ENCODE measurements at regions not wholly inside any gene's neighbourhood (a gene's known extent, or its start where the extent isn't known, plus 50 kb on each side); places are given as distances from the start of the nearest gene placed in this dataset.

DNA sequence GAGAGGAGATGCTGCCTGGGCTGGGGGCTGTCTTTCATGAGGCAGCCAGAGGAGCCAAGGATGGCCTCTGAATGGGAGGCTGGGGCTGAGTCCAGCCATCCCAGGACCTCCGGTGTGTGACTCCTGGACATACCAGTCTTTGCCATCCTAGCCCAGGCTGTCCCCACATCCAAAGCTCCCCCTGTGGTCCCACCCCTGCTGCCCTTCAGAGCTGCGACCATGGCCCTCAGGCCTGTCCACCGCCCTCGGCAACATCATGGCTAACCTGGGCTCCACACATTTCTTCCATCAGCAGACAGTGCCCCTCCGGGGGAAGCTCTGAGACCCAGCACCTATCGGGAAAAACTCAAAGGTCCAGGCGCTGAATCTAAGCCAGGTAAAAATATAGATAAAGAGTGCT, 324.4 kb downstream of the MN1 start:
- no peak for DNase-seq (ENCODE audit: low read depth in 2 of 3, low spot score in 1 of 3)

DNA sequence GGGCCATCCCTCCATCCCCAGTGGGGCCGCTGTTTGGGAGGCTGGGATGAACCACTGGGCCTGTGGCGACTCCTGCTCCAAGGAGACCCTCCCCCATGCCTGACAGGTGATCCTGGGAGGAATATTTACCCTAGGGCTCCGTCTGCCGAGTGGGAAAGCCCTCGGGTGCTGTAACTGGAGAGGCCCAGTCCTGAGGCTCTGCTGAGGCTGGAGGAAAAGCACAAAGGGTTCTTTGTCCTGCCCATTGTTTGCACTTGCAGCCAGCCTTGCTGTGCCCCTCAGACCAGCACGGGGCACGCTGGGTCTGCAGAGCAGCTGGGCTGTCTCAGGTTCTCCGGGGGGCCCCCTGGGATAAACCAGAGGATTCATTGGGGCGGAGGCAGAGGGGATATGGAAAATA, 321.1 kb downstream of the MN1 start:
- no peak for DNase-seq (ENCODE audit: low read depth in 2 of 3, low spot score in 1 of 3)

DNA sequence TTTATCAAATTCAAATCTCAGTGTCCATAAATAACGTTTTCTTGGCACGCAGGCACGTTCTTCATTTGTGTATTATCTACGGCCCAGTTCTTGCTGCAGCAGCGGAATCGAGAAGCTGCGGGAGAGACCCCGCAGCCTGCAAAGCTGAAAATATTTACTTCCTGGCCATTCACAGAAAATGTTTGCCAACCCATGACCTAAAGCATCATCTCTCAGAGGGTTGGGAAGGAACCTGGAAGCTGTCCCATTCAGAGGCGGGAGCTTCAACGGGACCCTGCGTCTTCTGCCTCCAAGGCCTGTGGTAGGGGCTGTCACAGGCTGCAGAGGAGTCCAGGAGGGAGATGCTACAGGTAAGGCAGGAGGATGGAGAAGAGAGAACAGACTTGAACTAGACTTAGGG, 319.2 kb downstream of the MN1 start:
- no peak for DNase-seq (ENCODE audit: low read depth in 2 of 3, low spot score in 1 of 3)

DNA sequence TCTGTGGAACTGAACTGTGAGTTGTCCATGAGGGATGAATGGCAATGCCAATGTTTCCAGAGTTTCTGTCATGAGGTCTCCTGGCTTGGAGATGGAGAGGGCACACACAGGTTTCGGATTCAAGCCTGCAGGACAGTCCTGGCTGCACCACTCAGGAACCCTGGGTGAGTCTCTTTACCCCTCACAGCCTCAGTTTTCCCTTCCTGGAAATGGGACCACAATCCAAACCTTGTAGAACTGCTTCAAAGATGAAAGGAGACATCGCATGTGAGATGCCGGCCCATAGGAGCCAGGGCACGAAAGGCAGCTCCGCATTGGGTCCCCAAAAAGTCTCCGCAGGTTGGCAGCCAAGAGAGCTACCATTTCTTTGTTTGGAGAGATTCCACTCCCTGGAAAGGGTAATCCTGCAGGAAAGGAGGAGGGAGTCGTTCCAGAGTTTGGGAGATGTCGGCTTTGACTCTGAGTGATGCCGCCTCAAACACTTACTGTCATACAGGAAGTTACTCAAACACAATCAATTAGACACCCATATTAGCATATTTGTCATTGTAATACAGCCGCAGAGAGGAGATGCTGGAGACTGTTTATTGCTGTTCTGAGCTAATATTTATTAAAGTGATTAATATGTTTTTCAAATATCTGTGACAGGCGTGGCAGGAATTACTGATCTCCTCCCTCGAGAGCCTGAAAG, 318.3 kb downstream of the MN1 start:
- DNase-seq (ENCODE audit: low read depth in 2 of 3, low spot score in 1 of 3): no peak

DNA sequence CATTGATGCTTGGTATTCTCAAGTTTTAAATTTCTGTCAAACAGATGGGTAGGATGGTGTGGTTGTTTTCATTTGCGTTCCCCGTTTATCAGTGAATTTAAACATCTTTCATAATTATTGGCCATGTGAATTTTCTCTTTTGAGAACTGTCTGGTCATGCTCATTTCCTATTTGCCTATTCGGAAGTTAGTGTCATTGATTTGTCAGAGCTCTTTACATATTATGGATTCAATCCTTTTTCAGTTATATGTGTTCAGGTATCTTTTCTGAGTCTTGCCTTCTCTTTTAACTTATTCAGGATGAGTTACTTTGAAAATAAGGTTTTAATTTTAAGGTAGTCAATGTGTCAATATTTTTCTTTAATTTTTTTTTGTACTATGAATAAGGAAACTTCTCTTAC, 315.7 kb downstream of the MN1 start:
- DNase-seq (ENCODE audit: low read depth in 2 of 3, low spot score in 1 of 3): no peak

DNA sequence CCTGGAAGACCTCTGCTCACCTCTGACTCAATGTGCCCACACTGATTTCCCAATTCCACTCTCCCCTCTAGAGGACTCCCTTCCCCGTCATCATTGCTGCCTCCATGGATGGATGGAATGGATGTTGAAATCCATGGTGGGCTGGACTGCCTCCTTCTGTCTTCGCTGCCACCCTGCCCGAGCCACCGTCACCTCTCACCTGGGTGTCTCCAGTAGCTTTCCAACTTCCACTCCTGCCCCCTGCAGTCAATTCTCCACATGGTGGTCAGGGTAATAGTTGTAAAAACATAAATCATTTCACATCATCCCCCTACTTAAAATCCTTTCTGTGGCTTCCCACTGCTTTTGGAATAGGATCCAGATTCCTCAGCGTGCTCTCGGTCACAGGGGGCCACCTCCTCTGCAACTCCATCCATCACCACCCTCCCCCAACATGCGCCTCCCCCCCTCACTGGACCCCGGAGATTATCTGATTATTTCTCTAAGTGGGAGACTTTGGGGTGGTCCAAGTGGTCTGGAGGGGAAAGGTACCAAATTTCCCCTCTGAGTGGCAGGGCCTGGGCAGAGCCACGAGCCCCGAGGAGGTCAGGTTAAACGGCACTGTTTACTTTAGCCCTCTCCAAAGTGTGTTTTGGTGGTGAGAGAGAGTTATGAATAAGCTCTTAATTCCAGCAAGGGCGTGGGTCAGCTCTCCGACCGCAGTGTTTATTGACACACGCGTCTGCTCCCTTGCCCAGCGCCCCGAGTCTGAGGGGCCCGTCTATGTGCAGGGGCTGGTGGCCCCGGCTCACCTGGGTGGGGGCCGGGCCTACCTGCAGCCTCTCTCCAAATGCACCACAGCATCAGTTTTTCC, 313.7 kb downstream of the MN1 start:
- no peak for DNase-seq (ENCODE audit: low read depth in 2 of 3, low spot score in 1 of 3)

DNA sequence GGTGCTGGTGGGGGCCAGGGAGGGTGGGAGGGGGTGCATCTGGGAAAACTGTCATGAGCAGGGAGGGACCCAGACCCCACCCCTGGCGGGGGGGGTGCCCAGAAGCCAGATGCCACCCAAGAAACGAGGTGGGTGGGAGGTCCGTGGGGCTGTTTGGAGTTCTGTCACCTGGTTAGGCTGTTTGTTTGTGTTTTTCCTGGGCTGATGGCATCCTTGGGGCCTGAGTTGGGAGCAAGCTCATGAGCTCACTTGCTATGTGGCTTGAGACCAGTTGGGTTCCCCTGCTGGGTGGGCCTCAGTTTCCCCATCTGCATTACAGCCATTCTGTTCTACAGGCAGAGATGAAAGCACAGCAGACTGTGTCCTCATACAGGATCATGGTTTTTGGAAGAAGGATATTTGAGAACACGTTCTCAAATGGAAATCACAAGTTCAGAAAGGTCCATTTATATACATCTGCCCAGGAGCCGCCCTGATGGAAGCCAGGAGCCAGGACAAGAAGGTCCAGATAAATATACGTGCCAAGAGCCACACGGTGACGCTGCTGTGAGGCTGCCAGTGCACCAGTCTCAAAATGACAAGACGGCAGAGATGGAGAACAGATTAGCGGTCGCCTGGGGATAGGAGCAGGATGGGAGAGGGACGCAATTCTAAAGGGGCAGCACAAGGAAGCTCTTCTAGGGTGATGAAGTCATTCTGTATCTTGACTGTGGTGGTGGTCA, 312.9 kb downstream of the MN1 start:
- DNase-seq (ENCODE audit: low read depth in 2 of 3, low spot score in 1 of 3): no peak

DNA sequence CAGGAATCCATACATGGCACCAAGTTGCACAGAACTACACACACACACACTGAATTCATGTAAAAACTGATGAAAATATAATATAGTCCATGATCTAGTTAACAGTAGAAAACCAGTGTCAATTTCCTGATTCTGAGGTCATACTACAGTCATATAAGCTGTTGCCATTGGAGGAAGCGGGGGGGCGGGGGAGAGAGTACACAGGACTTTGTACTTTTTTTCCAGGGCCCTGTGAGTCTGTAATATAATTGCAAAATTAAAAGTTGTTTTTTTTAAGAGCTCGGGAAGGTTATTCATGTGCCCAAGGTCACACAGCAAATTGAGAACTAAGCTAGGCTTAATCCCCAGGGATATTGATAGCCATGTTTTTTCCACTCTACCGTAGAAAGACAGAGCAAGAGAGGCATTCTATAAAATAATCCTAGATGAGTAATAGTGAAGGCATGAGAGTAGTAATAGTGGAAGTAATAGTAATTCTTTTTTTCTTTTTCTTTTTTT, 312.3 kb downstream of the MN1 start:
- DNase-seq (ENCODE audit: low read depth in 2 of 3, low spot score in 1 of 3): no peak

DNA sequence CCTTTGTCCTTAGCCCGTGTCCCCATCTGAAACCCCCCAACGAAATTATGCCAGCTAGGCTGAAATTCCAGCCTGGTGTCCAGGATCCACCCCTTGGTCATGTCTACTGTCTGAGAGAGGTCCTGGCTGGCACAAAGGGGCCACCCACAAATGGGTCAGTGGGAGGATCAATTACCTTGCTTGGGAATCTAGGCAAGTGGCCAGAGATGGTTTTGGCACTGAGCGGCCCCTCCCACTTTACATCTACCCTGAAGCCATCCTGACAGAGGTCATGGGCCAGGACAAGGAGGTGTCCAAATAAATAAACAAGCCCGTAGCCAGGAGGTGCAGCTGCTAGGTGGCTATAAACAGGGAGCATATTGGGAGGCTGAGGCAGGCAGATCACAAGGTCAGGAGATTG, 311.5 kb downstream of the MN1 start:
- no peak for DNase-seq (ENCODE audit: low read depth in 2 of 3, low spot score in 1 of 3)

DNA sequence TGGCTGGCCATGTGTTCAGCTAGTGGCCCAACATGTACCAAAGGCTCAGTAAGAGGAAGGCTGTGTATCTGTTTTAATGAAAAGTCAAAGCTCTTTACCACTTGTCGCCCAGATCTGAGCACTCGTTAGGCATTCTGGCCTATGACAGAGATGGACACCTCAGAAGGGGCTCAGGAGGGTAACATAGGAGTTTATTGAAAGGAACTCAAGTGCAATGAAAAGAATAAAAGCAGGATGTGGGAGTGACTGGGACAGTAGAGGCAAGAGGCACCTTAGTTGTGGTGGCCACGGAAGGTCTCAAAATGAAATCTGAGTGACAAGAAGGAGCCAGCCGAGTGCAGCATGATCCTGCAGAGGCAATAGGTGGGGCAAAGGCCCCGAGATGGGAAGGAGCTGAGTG, 309.7 kb downstream of the MN1 start:
- DNase-seq (ENCODE audit: low read depth in 2 of 3, low spot score in 1 of 3): no peak

DNA sequence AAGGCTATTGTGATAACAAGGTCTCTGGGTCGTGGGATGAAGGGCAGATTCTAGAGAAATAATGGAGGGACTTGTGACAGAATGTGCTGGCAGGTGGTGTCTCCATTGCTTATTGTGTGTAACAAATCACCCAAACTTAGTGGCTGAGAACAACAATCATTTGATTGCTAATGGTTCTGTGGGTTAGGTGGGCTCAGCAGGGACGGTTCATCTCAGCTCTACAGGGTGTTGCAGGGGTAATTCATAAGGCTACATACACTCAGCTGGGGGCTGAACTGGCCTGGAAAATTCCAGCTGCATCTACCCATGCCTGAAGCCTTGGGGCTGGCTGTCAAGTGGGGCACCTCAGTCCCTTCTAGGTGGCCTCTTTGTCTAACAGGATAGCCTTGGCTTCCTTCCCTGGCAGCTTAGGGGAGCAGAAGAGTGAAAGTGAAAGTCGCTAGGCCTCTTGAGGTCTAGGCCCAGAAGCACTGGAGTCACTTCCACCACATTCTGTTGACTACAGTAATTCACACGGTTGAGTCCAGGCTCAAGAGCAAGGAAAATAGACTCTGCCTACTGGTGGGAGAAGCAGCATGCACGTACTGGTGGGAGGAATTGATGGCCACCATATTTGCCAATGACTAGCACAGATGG, 308.9 kb downstream of the MN1 start:
- no peak for DNase-seq (ENCODE audit: low read depth in 2 of 3, low spot score in 1 of 3)

DNA sequence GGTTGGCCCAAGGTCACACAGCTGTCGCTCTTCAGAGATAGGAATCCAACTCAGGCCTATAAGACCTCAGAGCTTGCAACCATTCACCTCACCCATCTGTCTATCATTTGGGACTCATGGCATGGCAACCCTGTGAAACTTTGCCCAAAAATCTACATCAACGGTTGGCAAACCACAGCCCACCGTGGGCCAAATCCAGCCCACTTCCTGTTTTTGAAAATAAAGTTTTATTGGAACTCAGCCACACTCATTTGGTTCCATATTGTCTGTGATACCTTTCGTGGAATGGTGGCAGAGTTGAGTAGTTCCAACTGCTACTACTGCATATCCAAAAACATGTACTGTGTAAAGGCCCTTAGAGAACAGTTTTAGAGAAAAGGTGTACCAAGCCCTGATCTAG, 307.8 kb downstream of the MN1 start:
- DNase-seq (ENCODE audit: low read depth in 2 of 3, low spot score in 1 of 3): no peak

DNA sequence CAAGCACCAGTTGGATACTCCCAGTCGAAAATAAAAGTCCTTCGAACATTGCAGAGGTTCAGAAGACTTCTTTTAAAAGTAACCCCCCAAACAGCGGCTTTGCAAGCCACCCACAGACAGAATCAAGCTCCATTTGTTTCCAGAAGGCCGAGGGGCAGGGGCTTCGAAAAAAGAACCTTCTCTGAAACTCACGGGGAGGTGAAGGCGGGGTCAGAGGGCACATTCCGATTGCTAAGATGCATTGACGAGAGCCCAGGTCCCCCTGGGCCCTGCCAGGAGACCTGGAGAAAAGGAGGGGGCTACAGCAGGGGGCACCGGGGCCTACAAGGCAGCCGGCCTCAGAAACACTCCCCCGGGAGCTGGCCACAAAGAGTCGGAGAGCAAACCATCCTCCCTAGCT, 306.8 kb downstream of the MN1 start:
- DNase-seq (ENCODE audit: low read depth in 2 of 3, low spot score in 1 of 3): no peak

DNA sequence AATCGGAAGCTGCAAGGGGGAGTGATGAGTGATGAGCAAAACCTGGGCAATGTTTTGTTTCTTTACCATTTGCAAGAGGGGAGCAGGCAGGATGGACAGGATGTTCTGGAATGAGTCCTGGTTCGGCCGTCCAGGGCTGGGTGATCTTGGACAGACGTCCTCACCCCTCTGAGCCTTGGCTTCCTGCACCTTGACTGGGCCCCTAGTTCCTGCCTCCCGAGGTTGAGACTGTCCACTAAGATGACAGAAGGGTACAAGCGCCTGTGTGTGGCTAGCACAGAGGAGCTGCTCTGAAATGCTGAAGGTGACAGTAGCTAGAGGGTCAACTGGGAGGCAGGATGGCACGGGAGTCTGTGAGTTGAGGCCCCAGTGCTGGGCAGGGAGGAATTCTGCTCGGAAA, 306.2 kb downstream of the MN1 start:
- no peak for DNase-seq (ENCODE audit: low read depth in 2 of 3, low spot score in 1 of 3)

DNA sequence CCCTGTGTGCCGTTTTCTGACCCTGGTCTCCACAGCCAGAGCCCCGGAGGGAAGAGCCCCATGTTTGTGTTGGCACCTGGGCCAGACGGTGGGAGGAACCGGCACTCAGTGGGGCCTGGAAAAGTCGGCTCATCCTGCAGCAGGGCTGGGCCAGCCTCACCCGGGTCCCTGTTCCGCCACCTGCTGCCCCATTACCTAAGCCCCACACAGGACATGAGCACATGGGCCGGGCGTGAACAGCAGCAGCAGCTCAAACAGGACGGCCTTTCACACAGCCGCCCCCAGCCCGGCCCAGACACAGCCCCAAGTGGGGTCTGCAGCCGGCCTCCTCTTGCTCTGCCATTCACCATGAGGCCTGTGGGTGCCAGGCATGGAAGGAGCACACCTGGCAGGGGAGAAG, 302.4 kb downstream of the MN1 start:
- no peak for DNase-seq (ENCODE audit: low read depth in 2 of 3, low spot score in 1 of 3)

DNA sequence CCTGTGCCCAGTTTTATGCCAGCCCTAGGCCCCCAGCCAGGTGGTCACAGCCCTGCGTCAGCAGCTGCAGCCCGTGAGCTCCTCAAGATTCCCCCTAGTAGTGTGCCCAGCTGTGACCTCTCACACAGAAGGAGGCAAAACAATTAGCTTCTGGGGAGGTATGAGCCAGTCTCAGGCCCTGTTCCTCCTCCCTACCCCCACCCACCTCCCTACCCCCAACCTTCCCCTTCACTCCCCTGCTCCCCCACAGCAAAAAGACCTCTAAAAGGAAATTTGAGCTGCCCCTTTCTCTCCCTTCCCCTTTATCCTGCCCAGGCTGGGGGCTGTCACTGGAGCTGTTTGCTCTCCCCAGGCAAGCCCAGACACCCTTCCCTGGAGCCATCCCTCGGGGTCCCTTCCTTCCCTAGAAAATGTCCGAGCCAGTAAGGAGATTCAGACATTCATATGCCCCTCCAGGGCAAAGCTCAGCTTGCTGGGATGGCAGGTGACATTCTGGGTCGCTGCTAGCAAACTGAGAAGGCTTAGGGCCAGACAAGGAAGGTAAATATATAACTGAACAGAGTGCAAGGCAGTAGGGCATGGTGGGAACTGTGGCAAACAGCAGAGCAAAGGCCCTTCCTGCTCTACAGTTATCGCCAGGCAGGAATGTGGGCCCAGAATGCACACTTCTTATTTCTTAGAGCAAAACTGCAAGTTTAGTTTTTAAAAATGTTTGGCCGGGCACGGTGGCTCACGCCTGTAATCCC, 300.2 kb downstream of the MN1 start:
- DNase-seq (ENCODE audit: low read depth in 2 of 3, low spot score in 1 of 3): no peak

DNA sequence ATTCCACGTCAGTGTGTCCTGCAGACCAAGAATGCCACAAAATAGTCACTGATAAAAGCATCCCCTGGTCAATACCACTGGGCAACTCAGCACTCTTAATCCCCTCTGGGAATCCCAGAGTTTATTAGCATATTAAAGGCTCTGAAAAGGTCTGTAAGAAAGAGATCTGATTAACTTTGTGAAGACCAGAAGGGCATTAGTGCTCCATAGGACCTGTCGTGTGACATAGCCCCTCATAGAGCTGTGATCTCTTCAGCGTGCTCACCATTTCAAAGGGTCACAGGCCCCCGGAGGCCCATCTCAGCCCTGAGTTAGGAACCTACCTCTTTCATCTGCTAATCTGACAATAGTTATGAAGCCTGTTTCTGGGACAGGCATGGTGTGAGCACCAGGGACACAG, 299.2 kb downstream of the MN1 start:
- DNase-seq (ENCODE audit: low read depth in 2 of 3, low spot score in 1 of 3): no peak

DNA sequence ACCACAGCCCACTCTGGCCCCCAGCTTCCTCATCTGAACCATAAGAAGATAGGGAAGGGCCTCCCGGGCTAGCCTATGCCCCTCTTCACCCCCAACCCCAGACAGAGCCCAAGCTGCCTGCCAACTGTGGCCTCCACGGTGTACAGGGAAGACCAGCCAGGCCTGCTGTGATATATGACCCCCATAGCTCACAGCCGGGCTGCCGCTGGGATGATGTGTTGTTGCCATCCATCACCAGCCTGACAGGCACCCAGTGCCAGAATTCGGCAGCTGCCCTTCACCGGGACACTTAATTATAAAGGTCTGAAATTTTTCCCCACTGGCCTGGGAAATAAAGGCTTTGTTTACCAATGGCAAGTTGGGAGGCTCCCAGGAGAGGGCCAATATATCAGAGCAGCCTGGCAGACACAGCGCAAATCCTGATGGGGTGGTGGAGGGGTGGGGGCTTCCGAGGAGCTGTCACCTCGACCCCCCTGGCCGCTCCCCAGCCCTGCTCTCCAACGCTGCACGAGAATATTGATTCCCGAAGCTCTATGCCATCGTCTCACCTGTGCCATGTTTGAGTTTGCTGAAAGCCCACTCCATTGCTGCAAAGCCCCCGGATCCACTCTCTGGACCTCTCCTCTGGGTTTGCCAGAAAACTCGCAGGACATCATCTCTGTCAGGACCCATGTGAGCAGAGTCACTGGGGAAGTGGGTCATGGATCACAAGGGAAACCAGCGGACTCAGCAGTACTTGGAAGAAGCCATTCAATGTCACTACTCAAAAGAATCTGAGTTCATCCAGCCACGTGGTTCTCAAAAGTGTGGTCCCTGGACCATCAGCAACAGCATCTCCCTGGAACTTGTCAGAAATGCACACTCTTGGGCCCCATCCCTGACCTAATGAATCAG, 296.9 kb downstream of the MN1 start:
- no peak for DNase-seq (ENCODE audit: low read depth in 2 of 3, low spot score in 1 of 3)

DNA sequence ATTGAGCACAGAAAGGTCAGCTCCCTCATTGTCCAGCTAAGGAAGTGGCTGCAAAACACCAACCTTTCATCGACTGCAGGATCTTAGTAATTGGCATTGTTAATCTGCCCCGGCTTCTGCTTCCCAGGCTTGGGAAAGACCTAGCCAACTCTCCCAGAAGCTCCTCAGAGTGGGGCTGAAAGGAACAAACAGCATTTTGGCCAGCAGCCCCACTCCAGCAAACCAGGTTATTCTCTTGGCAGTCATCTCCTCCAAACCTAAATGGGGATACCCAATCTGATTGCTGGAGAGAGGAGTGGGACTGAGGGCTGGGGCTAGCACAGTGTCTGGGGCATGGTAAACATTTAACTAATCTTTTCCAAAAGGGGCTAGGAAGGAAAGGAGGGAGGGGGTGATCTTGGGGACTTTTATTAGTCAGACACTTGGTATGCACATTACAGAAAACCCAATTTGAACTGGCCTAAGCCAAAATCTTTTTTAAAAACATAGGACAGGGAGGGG, 294.4 kb downstream of the MN1 start:
- DNase-seq (ENCODE audit: low read depth in 2 of 3, low spot score in 1 of 3): no peak

Measured in stimulated activated CD4-positive, alpha-beta T cell treated with anti-CD3 and anti-CD28 coated beads, Interleukin-12 subunit alpha, Interleukin-12 subunit beta, amount 100 ng/mL, for 48 hours (primary cell).